ENCODE measurements at regions not wholly inside any gene's neighbourhood (a gene's known extent, or its start where the extent isn't known, plus 50 kb on each side); places are given as distances from the start of the nearest gene placed in this dataset.

GRCh38 chr4:119731146-119731742 is 102.6 kb upstream of the PDE5A start:
- no peak overlapping the region for H3K4me3 Mint-ChIP-seq
- peaks cover 8% of the 10 kb centered on the region for H3K36me3 Mint-ChIP-seq
- H3K27me3 Mint-ChIP-seq = no peaks in the 10 kb centered on the region
- H3K4me1 Mint-ChIP-seq (ENCODE audit: unreplicated experiment) = peaks cover 33% of the 10 kb centered on the region
- H3K27ac Mint-ChIP-seq = no peak overlapping the region
- peaks cover 29% of the 10 kb centered on the region for H3K9me3 Mint-ChIP-seq
- no peak for DNase-seq (ENCODE audit: extremely low spot score, unreplicated experiment)
- TF ChIP-seq, protein P1, sequence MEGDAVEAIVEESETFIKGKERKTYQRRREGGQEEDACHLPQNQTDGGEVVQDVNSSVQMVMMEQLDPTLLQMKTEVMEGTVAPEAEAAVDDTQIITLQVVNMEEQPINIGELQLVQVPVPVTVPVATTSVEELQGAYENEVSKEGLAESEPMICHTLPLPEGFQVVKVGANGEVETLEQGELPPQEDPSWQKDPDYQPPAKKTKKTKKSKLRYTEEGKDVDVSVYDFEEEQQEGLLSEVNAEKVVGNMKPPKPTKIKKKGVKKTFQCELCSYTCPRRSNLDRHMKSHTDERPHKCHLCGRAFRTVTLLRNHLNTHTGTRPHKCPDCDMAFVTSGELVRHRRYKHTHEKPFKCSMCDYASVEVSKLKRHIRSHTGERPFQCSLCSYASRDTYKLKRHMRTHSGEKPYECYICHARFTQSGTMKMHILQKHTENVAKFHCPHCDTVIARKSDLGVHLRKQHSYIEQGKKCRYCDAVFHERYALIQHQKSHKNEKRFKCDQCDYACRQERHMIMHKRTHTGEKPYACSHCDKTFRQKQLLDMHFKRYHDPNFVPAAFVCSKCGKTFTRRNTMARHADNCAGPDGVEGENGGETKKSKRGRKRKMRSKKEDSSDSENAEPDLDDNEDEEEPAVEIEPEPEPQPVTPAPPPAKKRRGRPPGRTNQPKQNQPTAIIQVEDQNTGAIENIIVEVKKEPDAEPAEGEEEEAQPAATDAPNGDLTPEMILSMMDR (conservative IDR thresholded peaks at IDR 0.05) = no peak

GRCh38 chr4:119730671-119730950 is 102.0 kb upstream of the PDE5A start:
- H3K36me3 Mint-ChIP-seq = peaks cover 8% of the 10 kb centered on the region
- no peaks in the 10 kb centered on the region for H3K27me3 Mint-ChIP-seq
- peaks cover 39% of the 10 kb centered on the region for H3K4me1 Mint-ChIP-seq (ENCODE audit: unreplicated experiment)
- H3K27ac Mint-ChIP-seq = no peak overlapping the region
- TF ChIP-seq, protein P1 (conservative IDR thresholded peaks at IDR 0.05) = no peak
- DNase-seq (ENCODE audit: extremely low spot score, unreplicated experiment) = no peak
- peaks cover 29% of the 10 kb centered on the region for H3K9me3 Mint-ChIP-seq
- H3K4me3 Mint-ChIP-seq = no peak overlapping the region

DNA sequence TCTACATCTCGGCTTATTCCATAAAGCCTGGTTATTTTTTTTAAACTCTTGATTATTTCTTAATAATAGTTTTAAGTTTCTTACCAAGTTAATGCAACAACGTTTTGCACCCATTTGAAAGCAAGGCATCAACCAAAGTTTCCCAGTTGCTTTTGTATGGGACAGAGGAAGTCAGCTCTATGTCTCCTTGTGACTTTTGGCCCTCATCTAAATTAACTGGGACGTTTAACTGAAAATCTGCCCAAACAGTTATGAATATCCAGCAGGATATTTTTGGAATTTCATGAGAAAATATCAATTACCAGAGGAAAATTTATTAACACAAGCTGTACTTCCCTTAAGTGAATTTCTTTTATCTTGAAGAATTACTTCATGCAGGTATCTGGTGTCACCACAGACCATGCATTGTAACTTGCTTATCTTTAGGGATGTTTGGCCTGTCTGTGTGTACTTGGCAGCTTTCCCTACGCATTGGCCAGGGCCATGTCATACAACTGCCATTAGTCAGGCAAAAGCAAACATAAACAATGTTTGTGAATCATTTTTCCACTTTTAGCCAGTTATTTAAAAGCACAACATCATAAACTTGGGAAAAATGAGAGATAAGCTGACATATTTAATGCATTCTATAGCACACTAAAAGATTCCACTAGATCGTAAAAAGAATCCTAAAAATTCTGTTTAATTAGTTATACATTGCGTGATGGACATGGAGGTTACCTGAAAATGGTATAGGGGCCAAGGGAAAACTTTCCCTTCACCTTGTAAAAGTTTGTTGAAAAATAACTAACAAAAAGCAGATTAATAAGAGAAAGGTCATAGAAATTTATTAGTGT is 101.4 kb upstream of the PDE5A start:
- H3K36me3 Mint-ChIP-seq = peaks cover 8% of the 10 kb centered on the region
- H3K9me3 Mint-ChIP-seq = peaks cover 29% of the 10 kb centered on the region
- DNase-seq (ENCODE audit: extremely low spot score, unreplicated experiment) = no peak
- H3K27ac Mint-ChIP-seq = no peak overlapping the region
- H3K4me1 Mint-ChIP-seq (ENCODE audit: unreplicated experiment) = peaks cover 34% of the 10 kb centered on the region
- H3K27me3 Mint-ChIP-seq = no peaks in the 10 kb centered on the region
- no peak overlapping the region for H3K4me3 Mint-ChIP-seq
- TF ChIP-seq, protein P1 (conservative IDR thresholded peaks at IDR 0.05) = no peak

DNA sequence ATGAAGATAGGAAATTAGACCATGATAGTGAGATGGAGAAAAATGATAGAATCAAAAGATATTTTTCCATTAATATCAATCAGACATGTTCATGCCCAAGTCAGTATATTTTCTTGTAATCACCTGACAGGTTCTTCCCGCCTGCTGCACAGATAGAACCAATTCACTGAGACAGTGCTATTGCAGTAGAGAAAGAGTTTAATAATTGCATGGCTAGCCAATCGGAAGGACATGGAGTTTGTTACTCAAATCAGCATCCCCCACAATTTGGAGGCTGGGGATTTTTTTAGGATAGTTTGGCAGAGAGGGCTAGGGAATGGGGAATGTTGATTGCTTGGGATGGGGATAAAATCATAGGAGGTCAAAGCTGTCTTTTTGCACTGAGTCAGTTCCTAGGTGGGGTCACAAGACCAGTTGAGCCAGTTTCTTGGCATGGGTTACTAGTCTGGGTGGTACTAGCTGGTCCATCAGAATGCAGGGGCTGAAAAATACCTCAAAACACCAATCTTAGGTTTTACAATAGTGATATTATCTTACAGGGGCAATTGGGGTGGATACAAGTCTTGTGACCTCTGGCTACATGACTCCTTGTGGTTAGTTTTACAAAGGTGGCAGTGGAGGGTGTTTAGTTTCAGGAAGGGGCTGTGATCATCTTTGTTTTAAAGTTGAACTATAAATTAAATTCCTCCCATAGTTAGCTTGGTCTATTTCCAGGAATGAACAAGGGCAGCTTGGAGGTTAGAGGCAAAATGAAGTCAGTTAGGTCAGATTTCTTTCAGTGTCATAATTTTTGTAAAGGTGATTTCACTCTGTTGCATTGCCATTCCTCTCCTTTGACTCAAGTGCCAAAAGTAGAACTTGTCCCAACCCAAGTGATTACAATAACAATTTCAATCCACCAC is 100.3 kb upstream of the PDE5A start:
- no peak overlapping the region for H3K4me3 Mint-ChIP-seq
- H3K9me3 Mint-ChIP-seq = peaks cover 29% of the 10 kb centered on the region
- H3K36me3 Mint-ChIP-seq = peaks cover 8% of the 10 kb centered on the region
- peaks cover 29% of the 10 kb centered on the region for H3K4me1 Mint-ChIP-seq (ENCODE audit: unreplicated experiment)
- no peaks in the 10 kb centered on the region for H3K27me3 Mint-ChIP-seq
- H3K27ac Mint-ChIP-seq = no peak overlapping the region
- TF ChIP-seq, protein P1 (conservative IDR thresholded peaks at IDR 0.05) = no peak
- no peak for DNase-seq (ENCODE audit: extremely low spot score, unreplicated experiment)

- Mint-ChIP-seq H3K9me3 (peaks cover 24% of the 10 kb centered on the region), H3K4me1 (ENCODE audit: unreplicated experiment) (peaks cover 24% of the 10 kb centered on the region), H3K27ac (no peak overlapping the region), H3K27me3 (no peaks in the 10 kb centered on the region), H3K36me3 (peaks cover 8% of the 10 kb centered on the region), H3K4me3 (no peak overlapping the region)
- no peak for DNase-seq (ENCODE audit: extremely low spot score, unreplicated experiment)
- TF ChIP-seq, protein P1 (conservative IDR thresholded peaks at IDR 0.05) = no peak
Observed at GRCh38 chr4:119728185-119728584, 99.6 kb upstream of the PDE5A start.

All from type B pancreatic cell (in vitro differentiated cells).